Nephron (organoid): ENCODE measurements at regions not wholly inside any gene's neighbourhood (a gene's known extent, or its start where the extent isn't known, plus 50 kb on each side); places are given as distances from the start of the nearest gene placed in this dataset.

Source experiments
- H3K27ac Mint-ChIP-seq, 3 experiments: 2 replicates each; pipeline ENCODE4 v1.8.0; 2020; ENCODE audit warnings: mixed read lengths in 3 of 3, mild to moderate bottlenecking in 2 of 3, moderate library complexity in 1 of 3
- H3K27me3 Mint-ChIP-seq: 2 replicates; pipeline ENCODE4 v1.8.0; 2021; ENCODE audit warnings: low read depth, mild to moderate bottlenecking, moderate library complexity, mixed read lengths
- H3K36me3 Mint-ChIP-seq: 2 replicates; pipeline ENCODE4 v1.8.0; 2020; ENCODE audit warnings: low read depth, mixed read lengths
- H3K4me1 Mint-ChIP-seq: 2 replicates; pipeline ENCODE4 v1.8.0; 2020; ENCODE audit warnings: mixed read lengths
- H3K4me3 Mint-ChIP-seq, 3 experiments: 2 replicates each; pipeline ENCODE4 v1.8.0; 2020; ENCODE audit warnings: mild to moderate bottlenecking in 3 of 3, mixed read lengths in 3 of 3, moderate library complexity in 2 of 3
- H3K9me3 Mint-ChIP-seq: 2 replicates; pipeline ENCODE4 v1.8.0; 2020; ENCODE audit warnings: mixed read lengths
- CTCF ChIP-seq, 3 experiments: fragments of 200-600 bp; sonication (generic); IDR thresholded peaks; one replicate each; pipeline ENCODE4 v1.5.0; 2021; ENCODE audit warnings: antibody characterized with exemption in 3 of 3; ENCODE audit not compliant: unreplicated experiment in 3 of 3

GRCh38 chr21:15190412-15190811 lies 125.6 kb upstream of the NRIP1 start:
- H3K27me3 Mint-ChIP-seq: no peaks in the 10 kb centered on the region
- TF ChIP-seq CTCF (IDR thresholded peaks at IDR 0.05; ENCODE audit: unreplicated experiment in 3 of 3): no peak
- peaks cover 7% of the 10 kb centered on the region for H3K4me1 Mint-ChIP-seq
- no peak overlapping the region for H3K4me3 Mint-ChIP-seq
- H3K36me3 Mint-ChIP-seq: no peaks in the 10 kb centered on the region
- H3K27ac Mint-ChIP-seq: no peak overlapping the region
- H3K9me3 Mint-ChIP-seq: peaks cover 4% of the 10 kb centered on the region

- Mint-ChIP-seq H3K27me3 (no peaks in the 10 kb centered on the region), H3K9me3 (peaks cover 4% of the 10 kb centered on the region), H3K27ac (no peak overlapping the region), H3K4me3 (no peak overlapping the region), H3K4me1 (peaks cover 10% of the 10 kb centered on the region), H3K36me3 (no peaks in the 10 kb centered on the region)
- no peak for TF ChIP-seq CTCF (IDR thresholded peaks at IDR 0.05; ENCODE audit: unreplicated experiment in 3 of 3)
These were observed 126.0 kb upstream of the NRIP1 start for GRCh38 chr21:15190837-15191236.

DNA sequence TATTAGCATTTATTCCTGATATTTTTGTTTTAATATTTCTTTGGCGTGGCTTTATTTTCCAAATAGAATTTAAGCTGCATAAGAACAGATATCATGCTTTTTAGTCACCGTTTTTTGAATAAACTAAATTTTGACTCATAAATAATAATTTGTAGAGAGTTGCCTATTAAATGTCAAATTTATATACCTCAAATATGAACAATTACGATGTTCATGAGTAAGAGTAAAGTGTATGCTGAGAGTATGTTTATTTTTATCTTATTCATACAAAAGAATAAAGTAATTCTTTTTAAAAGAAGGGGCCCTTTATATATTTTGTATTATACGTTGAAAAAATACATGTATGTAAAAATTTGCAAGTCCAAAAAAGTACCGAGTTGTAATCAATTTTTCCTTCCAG lies 126.5 kb upstream of the NRIP1 start:
- Mint-ChIP-seq H3K36me3 (no peaks in the 10 kb centered on the region), H3K27me3 (no peaks in the 10 kb centered on the region), H3K4me1 (peaks cover 15% of the 10 kb centered on the region), H3K9me3 (peaks cover 4% of the 10 kb centered on the region), H3K4me3 (no peak overlapping the region), H3K27ac (no peak overlapping the region)
- no peak for TF ChIP-seq CTCF (IDR thresholded peaks at IDR 0.05; ENCODE audit: unreplicated experiment in 3 of 3)

DNA sequence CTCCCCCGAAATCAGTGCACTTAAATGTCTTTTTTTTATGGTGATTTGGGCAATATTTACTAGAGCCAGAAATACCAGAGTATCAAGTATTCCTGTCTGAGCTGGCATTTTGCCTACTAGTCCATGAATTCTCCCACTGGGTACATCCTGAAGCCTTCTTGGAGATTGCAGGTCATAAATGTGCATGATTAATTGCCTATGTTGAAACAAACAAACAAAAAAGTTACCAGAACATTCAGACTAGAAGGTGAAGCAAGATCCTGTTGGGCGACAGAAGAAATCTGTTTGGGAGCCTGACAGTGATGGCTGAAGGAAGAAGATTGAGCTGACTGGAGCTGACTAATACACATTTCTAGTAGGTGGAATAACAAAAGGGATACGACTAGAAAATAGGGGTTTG lies 127.4 kb upstream of the NRIP1 start:
- H3K4me3 Mint-ChIP-seq: no peak overlapping the region
- TF ChIP-seq CTCF (IDR thresholded peaks at IDR 0.05; ENCODE audit: unreplicated experiment in 3 of 3): no peak
- peaks cover 16% of the 10 kb centered on the region for H3K4me1 Mint-ChIP-seq
- H3K27me3 Mint-ChIP-seq: no peaks in the 10 kb centered on the region
- H3K27ac Mint-ChIP-seq: peak overlapping the region in 1 of 3 experiments; percentile 15
- H3K9me3 Mint-ChIP-seq: peaks cover 4% of the 10 kb centered on the region
- H3K36me3 Mint-ChIP-seq: no peaks in the 10 kb centered on the region

DNA sequence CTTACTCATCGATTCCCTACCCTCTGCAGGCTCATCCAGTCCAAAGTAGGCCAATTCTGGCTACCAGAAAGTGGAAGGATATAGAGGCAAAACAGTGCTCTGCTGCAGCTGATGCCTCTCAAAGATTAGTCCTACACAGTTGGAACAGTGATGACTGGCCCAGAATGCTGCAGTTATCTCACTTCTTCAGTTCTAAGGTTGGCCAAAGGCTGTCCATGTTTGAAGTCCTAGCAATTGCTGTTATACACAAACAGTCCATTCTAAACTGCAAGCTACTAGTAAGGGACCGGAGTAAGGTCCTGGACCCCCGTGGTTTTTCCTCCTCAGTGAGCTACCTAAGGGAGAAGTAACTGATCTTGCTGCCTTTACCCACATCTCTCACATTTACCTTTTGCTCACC lies 129.1 kb upstream of the NRIP1 start:
- H3K4me3 Mint-ChIP-seq: no peak overlapping the region
- H3K36me3 Mint-ChIP-seq: no peaks in the 10 kb centered on the region
- H3K27me3 Mint-ChIP-seq: no peaks in the 10 kb centered on the region
- H3K27ac Mint-ChIP-seq: no peak overlapping the region
- peaks cover 30% of the 10 kb centered on the region for H3K4me1 Mint-ChIP-seq
- H3K9me3 Mint-ChIP-seq: peaks cover 2% of the 10 kb centered on the region
- TF ChIP-seq CTCF (IDR thresholded peaks at IDR 0.05; ENCODE audit: unreplicated experiment in 3 of 3): no peak

- Mint-ChIP-seq H3K27ac (no peak overlapping the region), H3K4me3 (no peak overlapping the region), H3K9me3 (peaks cover 2% of the 10 kb centered on the region), H3K4me1 (peaks cover 30% of the 10 kb centered on the region), H3K27me3 (no peaks in the 10 kb centered on the region), H3K36me3 (no peaks in the 10 kb centered on the region)
- TF ChIP-seq CTCF (IDR thresholded peaks at IDR 0.05; ENCODE audit: unreplicated experiment in 3 of 3): no peak
These were observed 130.3 kb upstream of the NRIP1 start for GRCh38 chr21:15195104-15195503.
